Panc1 (cell line): ENCODE measurements at regions not wholly inside any gene's neighbourhood (a gene's known extent, or its start where the extent isn't known, plus 50 kb on each side); places are given as distances from the start of the nearest gene placed in this dataset.

ENCODE experiments used
- ATAC-seq: fragments of 200-7000 bp; cut with Tn5 transposase; 2 replicates; pipeline ENCODE4 v1.9.1; 2020; ENCODE audit warnings: mild to moderate bottlenecking, moderate library complexity
- BruUV-seq: library from RNA; stranded (reverse); fragments of 400-500 nt; replicated peaks from 2 replicates; lab custom pipeline; 2021; lab: Mats Ljungman, UMichigan
- CTCF ChIA-PET: fragments of 300-600 bp; sonication (Branson Sonifier 250); formaldehyde crosslinking; loops from one replicate; lab custom pipeline; 2022; ENCODE audit warnings: antibody characterized with exemption; lab: Charles Lee
- POLR2A ChIA-PET: fragments of 300-600 bp; sonication (Branson Sonifier 250); formaldehyde crosslinking; loops from one replicate; lab custom pipeline; 2022; ENCODE audit warnings: antibody characterized with exemption; lab: Charles Lee
- DNase-seq: peaks from one replicate; pipeline ENCODE4 v3.0.0-alpha.2; 2010; ENCODE audit warnings: low read depth, low spot score
- H3K27ac ChIP-seq: 2 replicates; pipeline ENCODE4 v1.5.1; 2011; ENCODE audit warnings: mild to moderate bottlenecking, low read length, inconsistent platforms
- H3K27me3 ChIP-seq: fragments of 200-500 bp; sonication (Bioruptor generic); 2 replicates; pipeline ENCODE4 v1.6.0; 2014; ENCODE audit warnings: low read length, inconsistent platforms; ENCODE audit not compliant: control insufficient read depth, insufficient read depth
- H3K36me3 ChIP-seq: fragments of 200-500 bp; sonication (Bioruptor generic); 2 replicates; pipeline ENCODE4 v1.5.1; 2014; ENCODE audit warnings: inconsistent platforms, mild to moderate bottlenecking, low read length, moderate library complexity; ENCODE audit not compliant: control insufficient read depth, insufficient read depth
- H3K4me1 ChIP-seq: 2 replicates; pipeline ENCODE4 v1.5.1; 2011; ENCODE audit warnings: inconsistent platforms, mild to moderate bottlenecking, low read length, moderate library complexity; ENCODE audit not compliant: control insufficient read depth, insufficient read depth
- H3K4me3 ChIP-seq, 2 experiments: 2 replicates each; pipeline ENCODE4 v1.5.1; 2011 to 2012; ENCODE audit warnings: low read depth in 2 of 2, low read length in 2 of 2, mild to moderate bottlenecking in 2 of 2, inconsistent platforms in 1 of 2, moderate library complexity in 1 of 2
- H3K9me3 ChIP-seq: fragments of 200-500 bp; sonication (Bioruptor generic); 2 replicates; pipeline ENCODE4 v1.5.1; 2014; ENCODE audit warnings: low read depth, mild to moderate bottlenecking, inconsistent platforms, low read length, moderate library complexity; ENCODE audit not compliant: control insufficient read depth, insufficient read depth
- CTCF ChIP-seq: fragments of 450-650 bp; IDR thresholded peaks from 2 replicates; pipeline ENCODE4 v1.5.1; 2017; ENCODE audit warnings: mild to moderate bottlenecking
- POLR2AphosphoS5 ChIP-seq: IDR thresholded peaks from 2 replicates; pipeline ENCODE4 v1.6.1; 2012; ENCODE audit warnings: mild to moderate bottlenecking, low read depth, low read length, moderate library complexity
- REST ChIP-seq, 2 experiments: IDR thresholded peaks; 2 replicates each; pipeline ENCODE4 v1.6.1; 2011 to 2012; ENCODE audit warnings: low read depth in 2 of 2, control low read depth in 1 of 2, low read length in 1 of 2, mild to moderate bottlenecking in 1 of 2, moderate library complexity in 1 of 2; ENCODE audit not compliant: insufficient read depth in 1 of 2
- SIN3A ChIP-seq: IDR thresholded peaks from 2 replicates; pipeline ENCODE4 v1.6.1; 2012; ENCODE audit warnings: low read depth, mild to moderate bottlenecking, low read length, moderate library complexity, borderline replicate concordance; ENCODE audit not compliant: insufficient read depth
- TCF7L2 ChIP-seq: IDR thresholded peaks from 2 replicates; pipeline ENCODE4 v1.6.1; 2011; ENCODE audit warnings: mild to moderate bottlenecking, low read depth, low read length, inconsistent platforms
- in situ Hi-C: cut with HindIII; loops from 2 replicates; pipeline ENCODE4 v1.10.0; 2016; ENCODE audit warnings: low sequenced_read_pairs, low pct_unique_long_range_greater_than_20kb
- intact Hi-C: fragments of 100-400 bp; cut with micrococcal nuclease; formaldehyde crosslinking; loops from one replicate; pipeline ENCODE4 v1.10.0; 2022; ENCODE audit not compliant: unreplicated experiment

GRCh38 chr21:38720074-38720473 lies 85.7 kb upstream of the ETS2 start:
- Histone ChIP-seq H3K36me3 (no peaks in the 10 kb centered on the region), H3K4me3 (no peak overlapping the region), H3K27ac (no peak overlapping the region), H3K9me3 (peaks cover 2% of the 10 kb centered on the region; the same call in 1 of the 2 replicates), H3K27me3 (no peaks in the 10 kb centered on the region), H3K4me1 (no peaks in the 10 kb centered on the region)
- DNase-seq (no peak), ATAC-seq (no peak)
- POLR2A ChIA-PET = no interaction called here
- TF ChIP-seq POLR2AphosphoS5 (no peak), REST (IDR thresholded peaks at IDR 0.05; ENCODE audit: insufficient read depth in 1 of 2, low read depth in 2 of 2, low read length in 1 of 2) (no peak), SIN3A (no peak)
- no TSS peak for BruUV-seq
- CTCF ChIA-PET = no interaction called here
- intact Hi-C loops (no loop called here), in situ Hi-C loops (no loop called here)

- BruUV-seq = no TSS peak
- ChIA-PET POLR2A (no interaction called here), CTCF (interaction anchor here (0.7 kb wide), 1 partner anchor 325 kb away, joined by 5 read pairs; no protein-coding TSS in a partner anchor)
- intact Hi-C loops = no loop called here
- Histone ChIP-seq H3K27me3 (no peaks in the 10 kb centered on the region), H3K9me3 (peaks cover 4% of the 10 kb centered on the region; the same call in 1 of the 2 replicates), H3K4me1 (no peaks in the 10 kb centered on the region), H3K27ac (no peak overlapping the region), H3K36me3 (no peaks in the 10 kb centered on the region), H3K4me3 (no peak overlapping the region)
- in situ Hi-C loops = no loop called here
- DNase-seq (no peak), ATAC-seq (no peak)
- TF ChIP-seq TCF7L2 = no peak
- TF ChIP-seq SIN3A = no peak
- TF ChIP-seq CTCF = no peak
- TF ChIP-seq REST (IDR thresholded peaks at IDR 0.05; ENCODE audit: insufficient read depth in 1 of 2, low read depth in 2 of 2, low read length in 1 of 2) = no peak
- TF ChIP-seq POLR2AphosphoS5 = no peak
These were observed 84.7 kb upstream of the ETS2 start for GRCh38 chr21:38721055-38721454.
